ENCODE measurements at regions not wholly inside any gene's neighbourhood (a gene's known extent, or its start where the extent isn't known, plus 50 kb on each side); places are given as distances from the start of the nearest gene placed in this dataset.

GRCh38 chr6:115830895-115831294 lies 229.8 kb downstream of the FRK start:
- ChIA-PET CTCF (no interaction called here), POLR2A (no interaction called here)
- H3K4me2 ChIP-seq (ENCODE audit: insufficient read depth, low read length), result no peak overlapping the region
- intact Hi-C loops (cut with micrococcal nuclease), result no loop called here
- H3K9me3 ChIP-seq (replicated peaks; ENCODE audit: control insufficient read depth, insufficient read depth, low read length), result no peaks in the 10 kb centered on the region
- H3K9me1 ChIP-seq (replicated peaks; ENCODE audit: control insufficient read depth, extremely low read depth, insufficient read depth, low read length), result no peaks in the 10 kb centered on the region
- no peak overlapping the region for H3K9ac ChIP-seq (replicated peaks; ENCODE audit: extremely low read depth, insufficient read depth, low read length)
- H3K4me1 ChIP-seq (ENCODE audit: control insufficient read depth, extremely low read depth, insufficient read depth, low read length), result no peaks in the 10 kb centered on the region
- H3K4me3 ChIP-seq (replicated peaks in 1 of 3; ENCODE audit: insufficient read depth in 1 of 3, low read depth in 1 of 3, low read length in 3 of 3), result no peak overlapping the region
- H3K27ac ChIP-seq (ENCODE audit: insufficient read depth, low read depth, low read length), result no peak overlapping the region
- H4K20me1 ChIP-seq (replicated peaks; ENCODE audit: control insufficient read depth, extremely low read depth, insufficient read depth, low read length), result no peaks in the 10 kb centered on the region
- no peaks in the 10 kb centered on the region for H3K36me3 ChIP-seq (ENCODE audit: control insufficient read depth in 2 of 2, extremely low read depth in 1 of 2, insufficient read depth in 2 of 2, low read length in 2 of 2)
- no peak overlapping the region for H2AFZ ChIP-seq (ENCODE audit: low read depth, low read length)
- FAIRE-seq (no peak), DNase-seq (ENCODE audit: low read depth, low spot score) (no peak)
- dilution Hi-C loops (cut with MboI; ENCODE audit: extremely low pct_ligation_motif_present, low sequenced_read_pairs), result no loop called here
- no peaks in the 10 kb centered on the region for H3K27me3 ChIP-seq (ENCODE audit: control insufficient read depth in 2 of 2, insufficient read depth in 2 of 2, low read length in 2 of 2)
- H3K79me2 ChIP-seq (ENCODE audit: control insufficient read depth, insufficient read depth, low read length), result no peaks in the 10 kb centered on the region
- no TSS peak for BruUV-seq (replicated peaks)
- TF ChIP-seq FOS (IDR thresholded peaks at IDR 0.05; ENCODE audit: borderline replicate concordance, insufficient read depth, low read length) (no peak), MYC (IDR thresholded peaks at IDR 0.05; ENCODE audit: low read depth, low read length) (no peak), EZH2 (IDR thresholded peaks at IDR 0.05; ENCODE audit: borderline replicate concordance, low read depth, low read length, severe bottlenecking) (no peak)

- ChIA-PET CTCF (no interaction called here), POLR2A (no interaction called here)
- no peak overlapping the region for H3K4me3 ChIP-seq (replicated peaks in 1 of 3; ENCODE audit: insufficient read depth in 1 of 3, low read depth in 1 of 3, low read length in 3 of 3)
- no peaks in the 10 kb centered on the region for H3K27me3 ChIP-seq (ENCODE audit: control insufficient read depth in 2 of 2, insufficient read depth in 2 of 2, low read length in 2 of 2)
- DNase-seq (ENCODE audit: low read depth, low spot score), result no peak
- no peak for TF ChIP-seq GATA2 (IDR thresholded peaks at IDR 0.05; ENCODE audit: insufficient read depth, insufficient read length, low read depth, low read length)
- FAIRE-seq, result no peak
- no peaks in the 10 kb centered on the region for H3K79me2 ChIP-seq (ENCODE audit: control insufficient read depth, insufficient read depth, low read length)
- H3K27ac ChIP-seq (ENCODE audit: insufficient read depth, low read depth, low read length), result no peak overlapping the region
- BruUV-seq (replicated peaks), result no TSS peak
- no peak overlapping the region for H3K4me2 ChIP-seq (ENCODE audit: insufficient read depth, low read length)
- H4K20me1 ChIP-seq (replicated peaks; ENCODE audit: control insufficient read depth, extremely low read depth, insufficient read depth, low read length), result no peaks in the 10 kb centered on the region
- H3K9ac ChIP-seq (replicated peaks; ENCODE audit: extremely low read depth, insufficient read depth, low read length), result no peak overlapping the region
- dilution Hi-C loops (cut with MboI; ENCODE audit: extremely low pct_ligation_motif_present, low sequenced_read_pairs) (no loop called here), intact Hi-C loops (cut with micrococcal nuclease) (no loop called here)
- H3K9me3 ChIP-seq (replicated peaks; ENCODE audit: control insufficient read depth, insufficient read depth, low read length), result no peaks in the 10 kb centered on the region
- no peak overlapping the region for H2AFZ ChIP-seq (ENCODE audit: low read depth, low read length)
- H3K9me1 ChIP-seq (replicated peaks; ENCODE audit: control insufficient read depth, extremely low read depth, insufficient read depth, low read length), result no peaks in the 10 kb centered on the region
- no peaks in the 10 kb centered on the region for H3K4me1 ChIP-seq (ENCODE audit: control insufficient read depth, extremely low read depth, insufficient read depth, low read length)
- H3K36me3 ChIP-seq (ENCODE audit: control insufficient read depth in 2 of 2, extremely low read depth in 1 of 2, insufficient read depth in 2 of 2, low read length in 2 of 2), result no peaks in the 10 kb centered on the region
These were observed 238.9 kb downstream of the FRK start for GRCh38 chr6:115821798-115822197.
